MV-4-11 (cell line): ENCODE measurements at regions not wholly inside any gene's neighbourhood (a gene's known extent, or its start where the extent isn't known, plus 50 kb on each side); places are given as distances from the start of the nearest gene placed in this dataset.

Source experiments
- DNase-seq: peaks from one replicate; lab custom pipeline; 2025; lab: John Stamatoyannopoulos, UW

DNA sequence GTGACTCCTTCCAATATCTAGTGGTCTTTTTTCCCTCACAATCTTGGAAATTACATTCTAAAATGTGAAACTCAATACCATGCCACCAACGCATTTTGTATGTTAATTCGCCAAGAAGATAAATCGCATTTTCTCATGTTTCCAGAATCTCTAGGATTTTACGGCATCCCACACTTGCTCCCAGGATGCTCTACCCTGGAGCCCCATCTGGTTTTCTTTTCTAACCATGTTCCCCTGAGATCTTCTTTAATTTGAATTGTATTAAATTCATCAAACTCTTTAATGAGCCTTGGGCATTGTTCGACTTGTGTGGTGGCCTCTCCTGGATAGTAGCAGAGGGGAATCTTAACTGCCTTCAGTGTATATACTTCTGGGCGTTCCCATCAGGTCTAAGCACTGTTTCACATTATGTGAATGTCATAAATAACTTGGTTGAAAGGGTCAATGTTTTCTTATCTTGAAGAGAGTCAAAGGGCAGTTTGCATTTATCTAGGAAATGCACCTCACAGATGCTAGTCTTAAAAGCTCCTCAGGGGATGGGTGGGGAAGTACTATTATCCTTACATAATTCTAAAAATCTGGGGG is 169.1 kb upstream of the MEOX2 start:
- DNase-seq: no peak

DNA sequence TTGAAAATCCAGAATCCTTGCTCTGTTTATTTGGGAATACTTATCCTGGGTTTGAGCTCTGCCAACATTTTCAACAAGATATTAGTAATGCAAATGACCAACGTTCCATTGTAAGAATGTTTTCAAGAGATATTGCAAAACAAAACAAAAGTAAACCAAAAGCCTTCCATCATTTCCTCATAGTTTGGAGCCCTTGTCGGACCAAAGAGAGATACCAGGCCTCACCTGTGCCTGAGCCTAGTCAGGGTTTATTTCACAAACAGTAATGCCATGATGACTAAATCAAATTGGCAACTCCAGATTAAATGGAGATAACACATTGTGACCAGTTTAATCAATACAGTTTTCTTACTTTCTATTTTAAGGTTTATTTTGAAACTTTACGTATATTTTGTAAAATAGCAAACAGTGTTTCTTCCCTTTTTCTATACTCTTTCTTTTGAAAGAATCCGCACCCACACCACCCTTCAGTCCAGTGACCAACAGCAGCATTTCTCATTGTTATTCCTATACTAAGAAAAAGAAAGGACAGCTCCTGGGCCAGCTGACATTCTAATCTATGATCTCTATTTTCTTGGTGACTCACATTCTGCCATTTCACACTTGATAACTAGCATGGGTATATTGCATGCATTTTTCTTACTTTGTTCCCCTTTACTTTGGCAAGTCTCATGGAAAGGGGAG is 168.5 kb upstream of the MEOX2 start:
- no peak for DNase-seq

DNA sequence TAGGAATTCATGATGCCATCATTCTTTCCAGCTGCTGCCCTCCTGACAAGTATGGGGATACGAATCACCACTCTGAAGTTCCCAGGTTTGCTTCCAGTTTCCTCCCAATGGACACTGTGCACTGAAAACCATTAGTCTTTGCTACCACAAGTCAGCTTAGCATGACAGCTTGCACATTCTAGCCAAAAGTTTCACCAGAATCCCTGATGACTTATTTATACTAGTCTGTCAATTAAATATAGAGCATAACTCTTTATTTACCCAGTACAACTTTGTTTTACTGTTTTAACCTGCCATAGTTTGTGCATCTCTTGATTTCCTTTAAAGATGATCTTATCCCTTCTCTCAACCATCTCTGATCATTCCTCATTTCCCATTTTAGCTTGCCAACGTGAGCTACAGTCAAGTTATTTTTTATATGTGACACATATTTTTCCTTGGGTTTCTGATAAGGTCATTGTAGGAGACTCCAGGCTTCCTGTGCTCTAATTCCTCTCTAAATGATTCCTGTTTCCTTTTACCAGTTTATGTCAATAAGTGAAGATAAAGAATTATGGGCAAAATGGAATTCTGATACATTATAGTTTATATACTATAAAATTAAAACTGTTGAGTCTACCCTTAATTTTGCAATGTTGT is 167.5 kb upstream of the MEOX2 start:
- no peak for DNase-seq

DNA sequence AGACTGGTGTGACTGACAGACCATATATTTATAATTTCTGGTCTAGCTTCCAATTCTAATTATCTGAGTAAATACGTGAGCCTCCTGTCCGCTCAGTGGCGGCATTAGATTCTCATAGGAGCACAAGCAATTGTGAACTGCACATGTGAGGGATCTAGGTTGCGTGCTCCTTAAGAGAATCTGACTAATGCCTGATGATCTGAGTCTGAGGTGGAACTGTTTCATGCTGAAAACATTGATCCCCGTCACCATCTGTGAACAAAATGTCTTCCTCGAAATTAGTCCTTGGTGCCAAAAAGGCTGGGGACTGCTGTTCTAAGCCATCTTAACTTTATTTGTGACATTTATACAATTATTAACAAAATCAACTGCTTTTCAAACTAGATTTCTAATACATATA is 164.7 kb upstream of the MEOX2 start:
- DNase-seq: no peak

DNA sequence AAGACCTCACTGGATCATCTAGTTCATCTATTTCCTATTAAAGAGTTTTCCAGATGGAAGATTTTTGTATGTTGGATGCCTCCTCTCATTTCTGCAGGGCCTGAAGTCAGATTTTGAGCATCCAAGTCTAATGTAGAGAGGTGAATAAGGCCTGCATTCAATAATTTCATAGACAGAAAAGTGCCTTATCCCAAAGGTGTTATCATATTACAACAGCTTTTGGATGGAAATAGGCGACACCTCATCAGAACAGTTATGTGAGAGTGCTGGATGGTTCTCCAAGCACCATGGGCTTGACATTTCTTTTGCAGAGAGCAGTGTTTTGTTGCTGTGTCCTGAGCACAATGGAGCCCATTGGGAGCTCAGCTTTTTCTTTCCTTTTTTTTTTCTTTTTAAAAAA is 162.4 kb upstream of the MEOX2 start:
- no peak for DNase-seq

DNA sequence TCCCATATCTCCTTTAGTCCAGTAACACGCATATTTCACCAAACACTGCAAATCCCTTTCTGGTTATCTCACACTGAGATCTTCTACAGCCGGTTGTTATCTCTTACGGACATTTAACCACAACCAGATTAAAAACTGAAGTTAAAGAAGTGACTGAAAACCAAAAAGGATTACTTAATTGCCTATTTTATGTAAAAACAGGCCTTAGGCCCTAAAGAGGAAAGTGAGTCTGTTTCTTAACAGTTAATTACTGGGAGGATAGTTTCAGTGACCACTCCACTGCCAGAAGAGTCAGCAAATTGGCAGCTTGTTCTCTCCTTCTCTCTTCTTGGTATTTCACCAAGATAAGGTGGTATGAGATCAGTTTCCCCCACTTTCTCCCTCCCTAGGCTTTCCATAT is 161.9 kb upstream of the MEOX2 start:
- no peak for DNase-seq

DNA sequence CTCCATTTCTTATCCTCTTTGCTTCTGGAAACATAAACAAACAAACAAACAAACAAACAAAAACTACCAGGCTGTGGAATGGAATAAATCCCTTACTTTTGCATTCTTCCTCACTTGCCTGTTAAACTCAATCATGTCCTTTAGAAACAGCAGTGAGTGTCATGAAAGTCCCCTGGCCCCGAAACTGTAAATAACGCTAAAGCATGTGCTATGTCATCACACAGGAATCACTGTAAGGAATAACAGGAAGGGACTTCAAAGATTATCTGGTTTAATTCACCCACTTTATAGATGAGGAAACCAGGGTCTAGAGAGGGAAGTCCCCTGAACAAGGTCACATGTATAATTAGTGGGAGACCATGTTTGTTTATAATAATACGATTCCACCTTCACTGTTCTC is 159.4 kb upstream of the MEOX2 start:
- no peak for DNase-seq

DNA sequence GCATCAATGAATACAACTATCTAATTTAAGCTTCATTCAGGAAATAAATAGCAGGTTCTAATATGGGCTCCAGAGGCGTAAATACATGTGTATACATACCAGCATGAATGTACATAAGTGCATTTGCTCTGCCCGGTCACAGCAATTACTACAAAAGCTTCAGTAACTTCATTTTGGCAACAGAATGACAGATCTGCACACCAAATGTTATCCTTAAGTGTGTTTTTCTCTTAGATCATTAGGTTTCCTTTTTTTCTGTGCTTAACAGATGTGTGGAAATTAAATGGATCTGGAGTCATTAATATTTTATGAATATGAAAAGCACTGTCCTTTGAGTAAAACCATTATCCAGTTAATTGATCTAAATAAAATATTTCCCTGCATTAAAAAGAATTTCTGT is 159.0 kb upstream of the MEOX2 start:
- DNase-seq: no peak

DNA sequence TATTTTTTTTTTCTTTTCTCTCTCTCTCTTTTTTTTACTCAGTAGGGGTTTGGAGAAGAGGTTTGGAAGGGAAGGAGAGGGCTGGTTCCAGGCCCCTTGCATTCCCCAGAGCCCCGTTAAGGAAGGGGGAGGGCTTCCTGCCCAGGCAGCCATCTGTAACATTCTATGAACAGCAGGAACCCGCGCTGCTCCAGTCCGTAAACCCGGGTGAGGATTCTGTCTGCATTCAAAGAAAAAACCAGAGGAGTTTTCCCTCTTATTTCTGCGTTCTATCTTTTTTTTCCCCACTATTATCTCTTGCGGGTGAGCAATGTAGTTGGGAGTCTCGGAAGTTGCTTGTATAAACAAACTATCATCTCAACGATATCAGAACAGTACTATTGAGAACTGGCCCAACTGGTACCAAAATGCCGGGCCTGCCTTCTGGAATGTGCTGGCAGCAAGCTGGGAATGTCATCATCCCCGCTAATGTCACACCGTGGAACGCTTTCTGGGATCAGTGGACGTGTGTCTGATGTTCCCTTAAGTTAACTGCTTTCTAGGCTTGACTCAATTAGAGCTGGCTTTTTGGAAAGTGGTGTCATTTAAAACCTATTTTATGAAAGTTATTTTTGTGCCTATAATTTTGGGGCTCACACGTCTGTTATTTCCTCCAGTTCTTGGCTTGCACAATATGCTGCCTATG is 153.1 kb upstream of the MEOX2 start:
- DNase-seq: no peak

DNA sequence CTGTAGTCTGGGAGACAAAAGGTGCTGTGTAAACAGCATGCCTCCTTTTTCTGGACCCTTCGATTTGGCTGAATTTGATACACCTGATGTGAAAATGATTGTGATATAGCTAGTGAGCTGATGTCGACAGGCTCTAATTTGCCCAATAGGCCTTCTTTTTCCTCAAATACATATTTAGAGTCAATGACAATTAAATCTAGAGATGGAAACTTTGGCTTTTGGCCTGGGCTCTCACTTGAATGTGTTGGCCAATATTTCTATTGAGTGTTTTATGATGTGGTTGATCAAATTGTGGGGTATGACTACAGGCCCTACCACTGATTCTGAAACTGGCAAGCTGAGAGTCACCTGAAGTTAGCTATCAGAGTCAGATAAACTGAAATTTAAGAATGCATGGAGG is 151.8 kb upstream of the MEOX2 start:
- DNase-seq: no peak

DNA sequence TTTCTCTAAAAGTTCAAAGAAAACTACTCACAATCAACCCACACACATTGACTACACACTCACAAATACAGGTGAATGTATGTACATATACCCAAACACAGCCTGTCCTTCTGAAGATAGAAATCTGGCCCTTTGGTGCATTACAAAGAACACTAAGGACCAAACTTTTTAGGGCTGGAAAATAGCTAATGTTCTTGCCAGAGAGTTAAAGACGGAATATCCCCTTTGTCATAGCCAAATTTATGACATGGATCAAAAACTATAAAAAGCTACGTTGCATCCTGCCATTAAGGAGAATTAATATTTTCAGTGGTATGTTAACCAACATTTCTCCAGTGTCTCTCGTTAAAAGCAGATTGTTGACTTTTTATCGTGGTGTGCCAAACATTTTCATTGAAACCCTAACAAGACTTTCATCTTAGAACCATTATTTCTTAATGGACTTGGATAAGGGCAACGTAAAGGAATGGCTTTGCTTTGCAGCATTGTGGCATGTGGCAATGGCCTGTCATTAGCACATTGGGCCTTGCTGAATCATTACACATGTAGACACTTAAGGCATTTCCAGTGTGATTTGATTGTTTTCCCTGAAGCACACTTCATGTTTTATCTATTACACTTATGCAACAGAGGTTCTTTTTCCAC is 150.9 kb upstream of the MEOX2 start:
- DNase-seq: no peak

DNA sequence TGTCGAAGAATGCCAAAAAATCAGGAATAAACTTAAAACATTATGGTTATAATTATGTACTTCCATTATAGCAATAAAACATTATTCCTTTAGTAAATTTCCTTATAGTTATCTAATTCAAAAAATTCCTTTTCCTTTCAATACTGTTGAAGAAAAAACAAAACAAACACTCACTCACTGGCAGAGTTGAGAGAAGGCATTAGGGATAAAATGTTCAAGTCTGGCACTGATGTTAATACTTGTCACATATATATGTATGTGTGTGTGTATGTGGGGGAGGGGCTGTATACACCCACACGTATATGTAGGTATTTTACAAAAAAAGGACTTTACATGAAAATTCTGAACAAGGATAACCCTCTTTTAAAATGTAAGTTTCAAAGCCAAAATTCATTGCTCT is 150.2 kb upstream of the MEOX2 start:
- DNase-seq: no peak

DNA sequence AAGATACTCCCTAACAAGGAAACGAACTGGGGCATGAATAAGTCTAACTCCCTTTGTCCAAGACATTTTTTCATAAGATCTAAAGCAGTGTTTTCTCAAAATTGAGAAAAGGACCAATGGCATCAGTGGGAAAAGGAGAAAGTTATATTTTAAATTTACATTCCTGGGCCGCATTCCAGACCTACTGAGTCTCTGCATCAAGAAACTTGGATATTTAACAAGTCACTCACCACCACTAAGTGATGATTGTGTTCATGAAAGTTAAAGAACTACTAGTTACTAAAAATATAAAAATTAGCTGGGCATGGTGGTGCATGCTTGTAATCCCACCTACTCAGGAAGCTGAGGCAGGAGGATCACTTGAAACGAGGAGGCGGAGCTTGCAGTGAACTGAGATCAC is 149.6 kb upstream of the MEOX2 start:
- DNase-seq: no peak

DNA sequence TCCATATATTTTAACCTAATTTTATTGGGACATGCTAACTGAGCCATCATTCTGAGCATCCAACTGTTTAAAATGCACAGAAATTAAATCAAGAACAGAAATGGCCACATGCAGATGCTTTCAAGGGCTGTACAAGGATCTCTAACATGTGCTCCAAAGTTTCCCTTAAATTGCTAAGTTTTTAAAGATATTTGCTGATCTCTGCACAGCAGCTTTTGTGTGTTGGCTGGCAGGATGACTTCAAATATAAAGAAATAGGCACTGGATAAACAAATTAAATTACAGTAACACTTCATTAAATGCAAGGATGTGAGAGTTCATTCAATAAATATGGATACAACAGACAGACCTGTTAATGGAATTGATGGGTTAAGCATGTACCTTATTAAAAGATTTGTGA is 148.0 kb upstream of the MEOX2 start:
- no peak for DNase-seq

DNA sequence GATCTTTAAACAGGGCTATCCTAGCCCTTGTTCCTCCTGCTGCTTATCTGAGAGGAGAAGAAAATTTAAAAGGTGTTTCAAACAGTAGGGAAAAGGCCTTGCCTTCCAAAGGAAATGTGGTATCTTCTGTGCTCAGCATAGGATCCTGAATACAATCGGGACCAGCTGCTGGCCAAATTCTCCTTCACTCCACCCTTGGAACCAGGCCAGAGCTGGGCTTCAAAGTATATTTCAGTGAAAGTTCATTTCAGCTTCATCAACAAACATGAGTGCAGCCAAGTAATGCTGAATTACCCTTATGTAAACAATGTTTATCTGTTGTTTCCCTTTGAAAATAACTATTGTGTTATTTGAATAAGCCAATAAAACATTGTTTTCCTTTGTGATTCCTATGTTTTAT is 146.5 kb upstream of the MEOX2 start:
- no peak for DNase-seq

DNA sequence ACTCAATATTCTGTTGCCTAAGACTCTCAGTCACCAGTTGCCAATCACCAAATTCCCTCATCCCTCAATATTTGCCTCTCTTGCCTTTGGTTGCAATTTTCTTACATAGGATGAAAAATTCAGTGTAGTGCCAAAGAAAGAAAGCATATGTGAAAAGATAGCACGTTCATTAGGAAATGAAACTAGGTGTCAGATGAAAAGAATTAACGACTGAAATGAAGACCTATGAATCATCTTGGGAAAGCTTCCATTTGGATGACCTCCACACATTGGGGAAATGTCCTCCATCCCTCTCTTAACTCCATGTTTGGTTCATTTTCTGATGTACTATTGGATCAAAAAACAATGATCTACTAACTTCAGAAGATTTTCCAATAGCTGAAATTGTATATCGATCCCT is 145.1 kb upstream of the MEOX2 start:
- no peak for DNase-seq

DNA sequence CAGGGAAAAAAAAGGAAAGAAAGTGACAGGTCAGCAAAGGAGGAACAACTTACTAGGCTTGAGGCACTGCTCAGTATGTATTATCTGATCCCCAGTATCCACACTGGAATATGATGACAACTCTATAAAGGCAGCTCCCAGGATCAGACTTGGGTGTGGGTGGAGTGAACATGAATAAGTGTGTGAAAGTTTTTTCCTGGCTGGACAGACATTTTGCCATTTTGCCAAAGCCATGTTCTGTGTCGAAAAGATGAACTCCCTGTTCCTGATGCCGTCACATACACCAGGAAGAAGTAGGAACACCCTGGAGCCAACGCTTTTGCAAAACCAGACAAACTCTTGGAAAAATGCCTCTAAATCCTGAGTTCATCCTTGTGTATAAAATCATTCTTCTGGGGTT is 143.2 kb upstream of the MEOX2 start:
- no peak for DNase-seq

DNA sequence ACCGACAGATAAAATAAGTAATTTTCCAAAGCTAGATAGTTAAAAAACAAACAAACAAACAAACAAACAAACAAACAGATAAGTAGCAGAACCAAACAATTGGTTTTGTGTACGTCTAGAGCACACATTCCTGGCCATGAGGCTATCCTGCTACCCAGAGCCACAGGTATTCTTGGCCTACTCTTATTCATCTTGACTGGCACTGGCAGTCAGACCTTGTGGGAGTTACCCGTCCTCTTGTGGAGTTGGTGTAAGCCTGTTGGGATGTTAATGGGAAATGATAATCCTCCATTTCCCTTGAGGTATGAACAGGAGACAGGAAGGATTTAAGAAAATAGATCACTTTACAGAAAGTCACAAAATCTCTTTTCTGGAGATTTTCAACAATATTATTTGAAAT is 142.4 kb upstream of the MEOX2 start:
- DNase-seq: no peak

DNA sequence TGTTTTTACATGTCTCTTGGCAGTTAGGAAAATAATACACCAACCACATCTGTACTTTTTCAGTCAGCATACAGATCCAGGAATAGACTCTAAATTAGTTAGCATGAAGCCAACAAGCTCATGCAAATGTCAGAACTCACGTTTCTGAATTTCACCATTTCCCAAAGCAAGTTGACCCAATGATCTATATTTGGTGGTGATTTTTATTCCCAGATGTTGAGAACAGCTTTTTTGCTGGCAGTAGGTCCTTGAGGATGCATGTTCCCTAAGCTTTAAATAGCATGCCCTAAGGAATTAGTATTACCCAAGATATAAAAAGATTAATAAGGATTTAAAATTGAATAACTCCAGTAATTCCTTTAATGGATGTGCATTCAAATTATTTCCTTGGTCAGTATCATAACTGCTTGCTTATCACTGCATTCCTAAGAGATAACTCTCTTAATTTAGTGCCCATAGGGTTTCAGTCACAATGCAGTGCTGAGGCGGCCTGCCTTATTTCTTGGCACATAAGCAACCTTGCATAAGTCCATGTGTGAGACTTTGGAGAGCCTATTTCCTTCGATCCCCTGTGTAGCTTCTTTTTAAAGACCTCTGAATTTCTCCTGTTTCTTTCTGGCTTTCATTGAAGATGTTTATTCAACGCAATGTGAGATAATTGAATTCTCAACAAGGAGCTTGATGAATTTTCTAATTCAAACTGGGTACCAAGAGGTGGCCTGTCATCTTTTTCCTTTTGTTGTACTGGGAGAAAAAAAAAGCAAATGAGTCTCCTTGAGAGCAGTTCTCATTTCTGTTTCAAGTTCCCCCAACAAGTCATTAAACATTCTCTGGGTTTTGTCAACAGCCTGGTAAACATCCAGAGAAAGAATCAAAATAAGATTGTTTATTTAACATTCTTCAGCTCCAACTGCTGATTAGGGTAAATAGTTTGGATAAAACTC is 135.3 kb upstream of the MEOX2 start:
- no peak for DNase-seq

DNA sequence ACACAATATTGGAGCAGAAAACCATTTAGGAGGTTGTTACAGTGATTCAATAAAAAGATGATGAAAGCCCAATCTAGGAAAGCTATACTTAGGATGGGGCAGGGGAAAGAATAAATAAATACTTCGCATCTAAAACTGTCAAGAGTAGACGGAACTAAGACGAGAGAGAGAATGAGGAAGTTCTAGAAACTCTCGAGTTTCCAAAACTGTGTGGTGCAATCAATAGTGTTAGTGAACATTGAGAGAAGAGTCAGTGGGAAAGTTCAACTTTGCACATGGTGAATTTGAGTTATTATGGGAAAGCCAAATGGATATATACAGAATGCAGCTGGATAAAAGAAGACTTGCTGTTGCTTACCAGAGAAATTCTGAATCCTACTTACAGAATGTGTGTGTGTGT is 133.8 kb upstream of the MEOX2 start:
- peak; percentile 75 for DNase-seq

DNA sequence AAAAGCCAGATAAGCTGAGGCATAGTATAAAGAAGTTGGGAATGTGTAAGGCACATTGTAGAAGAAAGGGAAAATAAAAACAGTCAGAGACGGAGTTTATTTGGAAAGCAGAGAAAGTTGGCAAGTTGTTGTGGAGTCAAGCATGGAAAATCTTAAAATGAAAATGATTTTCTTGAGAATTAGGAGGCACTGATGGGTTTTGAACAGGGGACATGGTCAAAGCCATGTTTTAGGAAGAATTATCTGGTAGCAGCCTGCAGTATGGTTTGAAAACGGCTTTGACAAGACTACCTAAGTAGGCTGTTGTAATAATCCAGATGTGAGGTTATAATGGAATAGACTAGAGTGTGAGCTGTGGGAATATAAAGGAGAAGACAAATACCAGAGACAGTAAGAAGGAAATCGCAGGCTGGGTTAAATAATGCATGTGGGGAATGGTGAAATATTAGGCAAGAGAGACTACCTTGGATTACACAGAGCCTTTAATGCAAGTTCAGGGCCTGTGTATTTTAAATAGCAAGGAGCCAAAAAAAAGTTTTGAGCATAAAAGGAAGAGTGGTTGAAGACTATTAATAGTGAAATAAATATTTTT is 130.4 kb upstream of the MEOX2 start:
- no peak for DNase-seq
